ENCODE measurements at regions not wholly inside any gene's neighbourhood (a gene's known extent, or its start where the extent isn't known, plus 50 kb on each side); places are given as distances from the start of the nearest gene placed in this dataset.

GRCh38 chr9:80004714-80005113 is 432.9 kb downstream of the TLE4 start:
- no peak for DNase-seq (ENCODE audit: low read depth, low spot score)
- TF ChIP-seq FOXP2 (optimal IDR thresholded peaks at IDR 0.05; ENCODE audit: control extremely low read depth, extremely low read length, insufficient read depth) (no peak), POLR2AphosphoS5 (IDR thresholded peaks at IDR 0.05; ENCODE audit: borderline replicate concordance, low read depth, low read length) (no peak), EZH2 (IDR thresholded peaks at IDR 0.05) (no peak)
- Histone ChIP-seq H3K9me3 (ENCODE audit: low read depth, low read length) (no peaks in the 10 kb centered on the region), H3K9ac (ENCODE audit: insufficient read length) (no peak overlapping the region), H3K27ac (no peak overlapping the region), H3K36me3 (ENCODE audit: insufficient read depth, low read length) (no peaks in the 10 kb centered on the region), H3K4me3 (no peak overlapping the region)

DNA sequence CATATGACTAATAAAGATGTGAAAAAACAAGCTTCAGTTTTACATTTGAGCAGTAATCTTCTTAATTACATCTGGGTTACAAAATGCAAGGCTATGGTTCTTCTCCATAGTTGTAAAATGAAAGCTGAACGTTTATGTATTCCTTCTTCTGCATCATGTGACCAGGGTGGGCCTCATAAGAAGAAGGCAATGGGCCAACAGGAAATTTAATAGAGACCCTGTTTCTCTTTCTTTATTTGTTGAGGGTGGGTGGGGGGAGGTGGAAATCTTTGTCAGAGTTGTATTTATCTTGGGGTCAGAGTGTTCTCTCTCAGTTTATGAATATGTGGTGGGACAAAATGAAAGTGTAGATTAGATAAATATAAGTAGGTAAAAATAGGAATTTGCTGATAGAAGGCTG is 418.8 kb downstream of the TLE4 start:
- Histone ChIP-seq H3K36me3 (ENCODE audit: insufficient read depth, low read length) (no peaks in the 10 kb centered on the region), H3K4me3 (no peak overlapping the region), H3K9ac (ENCODE audit: insufficient read length) (no peak overlapping the region), H3K27ac (no peak overlapping the region), H3K9me3 (ENCODE audit: low read depth, low read length) (no peaks in the 10 kb centered on the region)
- no peak for TF ChIP-seq POLR2AphosphoS5 (IDR thresholded peaks at IDR 0.05; ENCODE audit: borderline replicate concordance, low read depth, low read length)
- TF ChIP-seq FOXP2 (optimal IDR thresholded peaks at IDR 0.05; ENCODE audit: control extremely low read depth, extremely low read length, insufficient read depth): no peak
- no peak for TF ChIP-seq EZH2 (IDR thresholded peaks at IDR 0.05)
- DNase-seq (ENCODE audit: low read depth, low spot score): no peak

DNA sequence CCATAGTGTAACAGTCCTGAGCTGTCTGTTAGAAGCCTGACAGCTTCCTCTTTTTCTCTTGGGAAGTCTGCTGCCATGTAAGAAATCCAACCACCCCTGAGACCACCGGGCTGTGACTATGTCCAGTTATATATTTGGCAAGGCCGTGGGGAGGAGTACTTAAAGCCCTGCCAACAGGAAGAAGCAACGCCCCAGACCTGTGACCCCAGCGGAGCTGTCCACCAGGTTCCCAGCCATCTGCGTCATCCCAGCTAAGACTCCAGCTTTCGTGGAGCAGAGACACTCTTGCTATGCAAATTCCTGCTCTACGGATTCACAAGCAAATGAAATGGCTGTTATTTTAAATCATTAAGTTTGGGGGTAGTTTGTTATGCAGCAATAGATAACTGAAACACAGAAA is 417.3 kb downstream of the TLE4 start:
- no peak for DNase-seq (ENCODE audit: low read depth, low spot score)
- TF ChIP-seq POLR2AphosphoS5 (IDR thresholded peaks at IDR 0.05; ENCODE audit: borderline replicate concordance, low read depth, low read length): no peak
- no peak for TF ChIP-seq FOXP2 (optimal IDR thresholded peaks at IDR 0.05; ENCODE audit: control extremely low read depth, extremely low read length, insufficient read depth)
- TF ChIP-seq EZH2 (IDR thresholded peaks at IDR 0.05): no peak
- H3K27ac ChIP-seq: no peak overlapping the region

GRCh38 chr9:79988126-79988525 is 416.4 kb downstream of the TLE4 start:
- Histone ChIP-seq H3K27ac (no peak overlapping the region), H3K9ac (ENCODE audit: insufficient read length) (no peak overlapping the region), H3K4me3 (no peak overlapping the region), H3K9me3 (ENCODE audit: low read depth, low read length) (no peaks in the 10 kb centered on the region), H3K36me3 (ENCODE audit: insufficient read depth, low read length) (no peaks in the 10 kb centered on the region)
- DNase-seq (ENCODE audit: low read depth, low spot score): no peak
- no peak for TF ChIP-seq EZH2 (IDR thresholded peaks at IDR 0.05)
- TF ChIP-seq POLR2AphosphoS5 (IDR thresholded peaks at IDR 0.05; ENCODE audit: borderline replicate concordance, low read depth, low read length): no peak
- TF ChIP-seq FOXP2 (optimal IDR thresholded peaks at IDR 0.05; ENCODE audit: control extremely low read depth, extremely low read length, insufficient read depth): no peak

More for the DNA sequence above, 417.3 kb downstream of the TLE4 start:
- no peak overlapping the region for H3K9ac ChIP-seq (ENCODE audit: insufficient read length)
- H3K4me3 ChIP-seq: no peak overlapping the region
- no peaks in the 10 kb centered on the region for H3K9me3 ChIP-seq (ENCODE audit: low read depth, low read length)
- H3K36me3 ChIP-seq (ENCODE audit: insufficient read depth, low read length): no peaks in the 10 kb centered on the region

- Histone ChIP-seq H3K36me3 (ENCODE audit: insufficient read depth, low read length) (no peaks in the 10 kb centered on the region), H3K4me3 (no peak overlapping the region), H3K9me3 (ENCODE audit: low read depth, low read length) (no peaks in the 10 kb centered on the region), H3K27ac (no peak overlapping the region), H3K9ac (ENCODE audit: insufficient read length) (no peak overlapping the region)
- DNase-seq (ENCODE audit: low read depth, low spot score): no peak
- TF ChIP-seq FOXP2 (optimal IDR thresholded peaks at IDR 0.05; ENCODE audit: control extremely low read depth, extremely low read length, insufficient read depth) (no peak), POLR2AphosphoS5 (IDR thresholded peaks at IDR 0.05; ENCODE audit: borderline replicate concordance, low read depth, low read length) (no peak), EZH2 (IDR thresholded peaks at IDR 0.05) (no peak)
These were observed 414.7 kb downstream of the TLE4 start for GRCh38 chr9:79986437-79986836.

DNA sequence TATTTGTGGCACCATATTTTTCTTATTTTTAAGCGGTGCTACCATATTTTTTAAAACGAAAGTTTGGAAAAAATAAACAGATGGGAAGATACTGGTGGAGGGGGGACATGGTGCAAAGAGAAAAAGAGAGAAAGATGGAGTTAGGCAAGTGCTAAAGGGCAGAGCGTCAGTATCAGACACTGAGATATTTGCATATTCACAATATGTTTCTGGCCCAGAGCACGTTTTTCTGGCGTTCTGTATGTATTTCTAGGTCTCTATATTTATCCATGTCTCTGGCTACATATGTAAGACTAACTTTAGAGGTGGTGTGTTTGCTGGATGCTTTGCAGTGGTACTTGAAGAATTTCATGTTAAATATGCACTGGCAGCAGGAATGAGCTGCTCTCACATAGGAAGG is 414.0 kb downstream of the TLE4 start:
- Histone ChIP-seq H3K9ac (ENCODE audit: insufficient read length) (no peak overlapping the region), H3K36me3 (ENCODE audit: insufficient read depth, low read length) (no peaks in the 10 kb centered on the region), H3K9me3 (ENCODE audit: low read depth, low read length) (no peaks in the 10 kb centered on the region), H3K4me3 (no peak overlapping the region), H3K27ac (no peak overlapping the region)
- TF ChIP-seq EZH2 (IDR thresholded peaks at IDR 0.05) (no peak), POLR2AphosphoS5 (IDR thresholded peaks at IDR 0.05; ENCODE audit: borderline replicate concordance, low read depth, low read length) (no peak), FOXP2 (optimal IDR thresholded peaks at IDR 0.05; ENCODE audit: control extremely low read depth, extremely low read length, insufficient read depth) (no peak)
- no peak for DNase-seq (ENCODE audit: low read depth, low spot score)

GRCh38 chr9:79985264-79985663 is 413.5 kb downstream of the TLE4 start:
- Histone ChIP-seq H3K9me3 (ENCODE audit: low read depth, low read length) (no peaks in the 10 kb centered on the region), H3K9ac (ENCODE audit: insufficient read length) (no peak overlapping the region), H3K27ac (no peak overlapping the region), H3K4me3 (no peak overlapping the region), H3K36me3 (ENCODE audit: insufficient read depth, low read length) (no peaks in the 10 kb centered on the region)
- no peak for DNase-seq (ENCODE audit: low read depth, low spot score)
- TF ChIP-seq FOXP2 (optimal IDR thresholded peaks at IDR 0.05; ENCODE audit: control extremely low read depth, extremely low read length, insufficient read depth) (no peak), EZH2 (IDR thresholded peaks at IDR 0.05) (no peak), POLR2AphosphoS5 (IDR thresholded peaks at IDR 0.05; ENCODE audit: borderline replicate concordance, low read depth, low read length) (no peak)

- H3K4me3 ChIP-seq: no peak overlapping the region
- no peak overlapping the region for H3K9ac ChIP-seq (ENCODE audit: insufficient read length)
- no peaks in the 10 kb centered on the region for H3K9me3 ChIP-seq (ENCODE audit: low read depth, low read length)
- no peak for DNase-seq (ENCODE audit: low read depth, low spot score)
- H3K36me3 ChIP-seq (ENCODE audit: insufficient read depth, low read length): no peaks in the 10 kb centered on the region
- no peak overlapping the region for H3K27ac ChIP-seq
- no peak for TF ChIP-seq EZH2 (IDR thresholded peaks at IDR 0.05)
These were observed 412.8 kb downstream of the TLE4 start for GRCh38 chr9:79984429-79985067.

GRCh38 chr9:79980432-79980831 is 408.7 kb downstream of the TLE4 start:
- DNase-seq (ENCODE audit: low read depth, low spot score): no peak

More at GRCh38 chr9:79980432-79980831, 408.7 kb downstream of the TLE4 start:
- Histone ChIP-seq H3K9me3 (ENCODE audit: low read depth, low read length) (no peaks in the 10 kb centered on the region), H3K9ac (ENCODE audit: insufficient read length) (no peak overlapping the region), H3K36me3 (ENCODE audit: insufficient read depth, low read length) (no peaks in the 10 kb centered on the region), H3K27ac (no peak overlapping the region), H3K4me3 (no peak overlapping the region)
- TF ChIP-seq FOXP2 (optimal IDR thresholded peaks at IDR 0.05; ENCODE audit: control extremely low read depth, extremely low read length, insufficient read depth) (no peak), POLR2AphosphoS5 (IDR thresholded peaks at IDR 0.05; ENCODE audit: borderline replicate concordance, low read depth, low read length) (no peak), EZH2 (IDR thresholded peaks at IDR 0.05) (no peak)
